ENCODE measurements at regions not wholly inside any gene's neighbourhood (a gene's known extent, or its start where the extent isn't known, plus 50 kb on each side); places are given as distances from the start of the nearest gene placed in this dataset.

DNA sequence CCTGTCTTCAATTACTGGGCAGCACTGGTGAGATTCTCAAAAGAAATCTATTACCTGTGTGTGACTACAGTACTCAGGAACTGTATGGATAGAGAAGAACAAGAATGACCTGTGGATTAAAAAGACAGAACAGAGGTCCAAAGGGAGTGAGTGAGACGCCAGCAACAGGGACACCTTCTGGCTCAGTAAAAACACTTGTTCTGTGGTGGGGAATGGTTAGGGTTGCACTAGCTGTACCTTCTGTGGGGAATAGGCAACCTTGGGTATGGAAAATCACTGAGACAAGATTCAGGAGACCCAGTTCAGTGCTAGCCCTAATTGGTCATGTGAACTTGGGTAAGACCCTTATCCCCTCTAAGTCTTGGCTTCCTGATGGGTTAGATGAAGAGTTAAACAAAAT lies 986.0 kb downstream of the TSN start:
- TF ChIP-seq FOXP2 (optimal IDR thresholded peaks at IDR 0.05; ENCODE audit: borderline replicate concordance, extremely low read depth, extremely low read length, insufficient read depth) (no peak), SIN3A (IDR thresholded peaks at IDR 0.05; ENCODE audit: borderline replicate concordance, insufficient read depth, low read length) (no peak), TAF1 (IDR thresholded peaks at IDR 0.05; ENCODE audit: borderline replicate concordance, insufficient read depth, low read length) (no peak), POLR2AphosphoS5 (IDR thresholded peaks at IDR 0.05; ENCODE audit: low read depth, low read length) (no peak)
- TF ChIP-seq, protein P1, sequence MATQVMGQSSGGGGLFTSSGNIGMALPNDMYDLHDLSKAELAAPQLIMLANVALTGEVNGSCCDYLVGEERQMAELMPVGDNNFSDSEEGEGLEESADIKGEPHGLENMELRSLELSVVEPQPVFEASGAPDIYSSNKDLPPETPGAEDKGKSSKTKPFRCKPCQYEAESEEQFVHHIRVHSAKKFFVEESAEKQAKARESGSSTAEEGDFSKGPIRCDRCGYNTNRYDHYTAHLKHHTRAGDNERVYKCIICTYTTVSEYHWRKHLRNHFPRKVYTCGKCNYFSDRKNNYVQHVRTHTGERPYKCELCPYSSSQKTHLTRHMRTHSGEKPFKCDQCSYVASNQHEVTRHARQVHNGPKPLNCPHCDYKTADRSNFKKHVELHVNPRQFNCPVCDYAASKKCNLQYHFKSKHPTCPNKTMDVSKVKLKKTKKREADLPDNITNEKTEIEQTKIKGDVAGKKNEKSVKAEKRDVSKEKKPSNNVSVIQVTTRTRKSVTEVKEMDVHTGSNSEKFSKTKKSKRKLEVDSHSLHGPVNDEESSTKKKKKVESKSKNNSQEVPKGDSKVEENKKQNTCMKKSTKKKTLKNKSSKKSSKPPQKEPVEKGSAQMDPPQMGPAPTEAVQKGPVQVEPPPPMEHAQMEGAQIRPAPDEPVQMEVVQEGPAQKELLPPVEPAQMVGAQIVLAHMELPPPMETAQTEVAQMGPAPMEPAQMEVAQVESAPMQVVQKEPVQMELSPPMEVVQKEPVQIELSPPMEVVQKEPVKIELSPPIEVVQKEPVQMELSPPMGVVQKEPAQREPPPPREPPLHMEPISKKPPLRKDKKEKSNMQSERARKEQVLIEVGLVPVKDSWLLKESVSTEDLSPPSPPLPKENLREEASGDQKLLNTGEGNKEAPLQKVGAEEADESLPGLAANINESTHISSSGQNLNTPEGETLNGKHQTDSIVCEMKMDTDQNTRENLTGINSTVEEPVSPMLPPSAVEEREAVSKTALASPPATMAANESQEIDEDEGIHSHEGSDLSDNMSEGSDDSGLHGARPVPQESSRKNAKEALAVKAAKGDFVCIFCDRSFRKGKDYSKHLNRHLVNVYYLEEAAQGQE (IDR thresholded peaks at IDR 0.05; ENCODE audit: insufficient read depth in 1 of 2, low read depth in 2 of 2, low read length in 2 of 2): no peak

DNA sequence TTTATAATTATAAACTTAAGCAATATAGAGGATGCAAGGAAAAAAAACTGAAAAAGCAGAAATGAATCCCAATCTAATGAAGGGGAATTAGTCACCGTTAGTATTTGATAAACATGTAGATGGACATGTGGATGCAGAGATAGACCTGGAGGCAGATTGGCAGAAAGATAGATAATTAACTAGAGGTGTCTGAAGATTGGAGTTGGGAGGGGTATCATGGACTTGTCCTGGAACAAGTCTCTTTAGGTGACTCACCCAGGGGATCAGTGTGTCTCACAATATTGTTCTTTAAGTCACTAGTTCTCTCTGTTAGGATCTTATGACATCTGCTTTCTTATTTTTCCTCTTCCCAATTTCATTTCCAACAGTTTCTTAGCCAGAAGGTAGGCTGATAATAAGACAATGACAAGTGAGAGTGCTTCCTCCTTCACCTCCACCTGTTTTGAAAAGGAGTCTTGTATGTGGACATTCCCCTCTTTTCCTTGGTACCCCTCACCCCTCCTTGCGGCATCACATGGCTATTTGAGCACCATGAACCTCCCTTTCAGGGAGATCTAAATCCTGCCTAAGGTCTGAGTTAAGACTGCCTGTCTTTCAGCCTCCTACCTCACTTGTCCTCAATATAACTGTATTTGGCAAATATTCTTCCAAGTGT lies 987.7 kb downstream of the TSN start:
- TF ChIP-seq TAF1 (IDR thresholded peaks at IDR 0.05; ENCODE audit: borderline replicate concordance, insufficient read depth, low read length) (no peak), FOXP2 (optimal IDR thresholded peaks at IDR 0.05; ENCODE audit: borderline replicate concordance, extremely low read depth, extremely low read length, insufficient read depth) (no peak), POLR2AphosphoS5 (IDR thresholded peaks at IDR 0.05; ENCODE audit: low read depth, low read length) (no peak), SIN3A (IDR thresholded peaks at IDR 0.05; ENCODE audit: borderline replicate concordance, insufficient read depth, low read length) (no peak)
- TF ChIP-seq, protein P1 (IDR thresholded peaks at IDR 0.05; ENCODE audit: insufficient read depth in 1 of 2, low read depth in 2 of 2, low read length in 2 of 2): no peak

DNA sequence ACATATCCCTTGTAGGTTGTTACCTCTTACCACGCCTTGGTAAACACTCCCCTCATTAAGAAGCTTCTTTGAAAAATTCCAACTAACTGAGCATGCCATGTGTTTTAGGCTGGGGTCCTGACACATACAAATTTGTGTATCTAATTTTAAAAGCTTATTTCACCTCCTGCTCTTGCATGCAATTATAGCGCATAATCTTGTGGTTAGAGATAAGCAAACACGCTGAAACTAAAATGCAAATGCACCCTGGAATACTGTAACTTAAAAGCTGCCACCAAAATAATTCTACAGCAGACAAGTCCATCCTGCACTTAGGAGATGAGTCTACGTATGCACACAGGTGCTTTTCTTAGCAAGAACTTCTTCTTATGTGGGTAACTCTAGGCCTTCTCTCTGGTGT lies 990.2 kb downstream of the TSN start:
- TF ChIP-seq TAF1 (IDR thresholded peaks at IDR 0.05; ENCODE audit: borderline replicate concordance, insufficient read depth, low read length): no peak
- TF ChIP-seq, protein P1 (IDR thresholded peaks at IDR 0.05; ENCODE audit: insufficient read depth in 1 of 2, low read depth in 2 of 2, low read length in 2 of 2): no peak
- no peak for TF ChIP-seq SIN3A (IDR thresholded peaks at IDR 0.05; ENCODE audit: borderline replicate concordance, insufficient read depth, low read length)
- no peak for TF ChIP-seq FOXP2 (optimal IDR thresholded peaks at IDR 0.05; ENCODE audit: borderline replicate concordance, extremely low read depth, extremely low read length, insufficient read depth)
- no peak for TF ChIP-seq POLR2AphosphoS5 (IDR thresholded peaks at IDR 0.05; ENCODE audit: low read depth, low read length)

- no peak for TF ChIP-seq FOXP2 (optimal IDR thresholded peaks at IDR 0.05; ENCODE audit: borderline replicate concordance, extremely low read depth, extremely low read length, insufficient read depth)
- TF ChIP-seq SIN3A (IDR thresholded peaks at IDR 0.05; ENCODE audit: borderline replicate concordance, insufficient read depth, low read length): no peak
- TF ChIP-seq, protein P1 (IDR thresholded peaks at IDR 0.05; ENCODE audit: insufficient read depth in 1 of 2, low read depth in 2 of 2, low read length in 2 of 2): no peak
- no peak for TF ChIP-seq POLR2AphosphoS5 (IDR thresholded peaks at IDR 0.05; ENCODE audit: low read depth, low read length)
- TF ChIP-seq TAF1 (IDR thresholded peaks at IDR 0.05; ENCODE audit: borderline replicate concordance, insufficient read depth, low read length): no peak
Observed at GRCh38 chr2:122747670-122748069, 992.2 kb downstream of the TSN start.

Data from PFSK-1 (cell line).